Cardiac septum (tissue), 1 donor: ENCODE measurements at regions not wholly inside any gene's neighbourhood (a gene's known extent, or its start where the extent isn't known, plus 50 kb on each side); places are given as distances from the start of the nearest gene placed in this dataset.

Source experiments
- DNase-seq: peaks from one replicate; pipeline ENCODE4 v3.0.0-alpha.2; 2020; ENCODE audit warnings: low spot score
- intact Hi-C: fragments of 100-400 bp; cut with DNase I; formaldehyde crosslinking; loops from one replicate; pipeline ENCODE4 v1.14.0; 2022
- donor health status: DM: no; HTN: no; CAD: no.

DNA sequence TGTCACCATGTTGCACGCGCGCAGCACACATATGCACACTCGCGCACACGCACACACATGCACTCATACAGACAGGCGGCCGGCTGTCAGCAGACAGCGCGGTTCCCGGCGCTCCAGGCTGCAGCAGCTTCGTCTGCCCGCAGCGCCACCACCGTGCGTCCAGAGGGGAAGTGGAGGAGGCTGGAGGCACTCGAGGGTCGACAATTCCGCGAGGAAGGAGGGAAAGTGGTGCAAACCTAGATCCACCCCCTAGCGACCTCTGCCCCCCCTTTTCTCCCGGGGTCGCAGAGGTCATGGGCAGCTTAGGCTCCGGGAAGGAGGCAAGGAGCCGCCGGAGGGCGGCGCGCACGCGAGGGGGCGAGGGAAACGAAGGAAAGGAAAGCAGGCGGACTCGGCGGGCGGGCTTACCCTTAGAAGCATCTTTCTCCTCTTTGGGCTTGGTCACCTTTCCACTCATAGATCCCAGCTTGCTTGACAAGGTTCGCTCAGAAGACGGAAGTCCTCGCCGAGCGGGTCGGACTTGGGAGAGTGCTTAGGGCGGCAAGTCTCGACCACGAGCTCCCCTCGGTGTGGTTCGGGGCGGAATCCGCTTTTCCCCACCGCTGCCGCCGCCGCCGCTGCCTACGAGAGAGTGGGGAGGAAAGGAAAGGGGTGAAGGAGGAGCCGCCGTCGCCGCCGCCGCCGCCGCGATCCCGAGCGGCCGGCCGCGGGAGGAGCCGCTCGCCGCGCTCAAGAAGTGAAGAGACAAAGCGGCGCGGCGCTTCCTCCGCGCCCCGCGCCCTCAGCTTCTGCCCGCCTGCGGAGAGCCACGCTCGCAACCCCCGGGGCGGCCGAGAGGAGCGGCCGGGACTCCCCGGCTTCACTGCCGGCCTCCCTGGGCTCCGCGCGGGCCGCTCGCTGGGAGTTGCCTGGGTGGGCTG, 326.6 kb upstream of the F9 start:
- DNase-seq, result no peak
- intact Hi-C loops, result no loop called here

DNA sequence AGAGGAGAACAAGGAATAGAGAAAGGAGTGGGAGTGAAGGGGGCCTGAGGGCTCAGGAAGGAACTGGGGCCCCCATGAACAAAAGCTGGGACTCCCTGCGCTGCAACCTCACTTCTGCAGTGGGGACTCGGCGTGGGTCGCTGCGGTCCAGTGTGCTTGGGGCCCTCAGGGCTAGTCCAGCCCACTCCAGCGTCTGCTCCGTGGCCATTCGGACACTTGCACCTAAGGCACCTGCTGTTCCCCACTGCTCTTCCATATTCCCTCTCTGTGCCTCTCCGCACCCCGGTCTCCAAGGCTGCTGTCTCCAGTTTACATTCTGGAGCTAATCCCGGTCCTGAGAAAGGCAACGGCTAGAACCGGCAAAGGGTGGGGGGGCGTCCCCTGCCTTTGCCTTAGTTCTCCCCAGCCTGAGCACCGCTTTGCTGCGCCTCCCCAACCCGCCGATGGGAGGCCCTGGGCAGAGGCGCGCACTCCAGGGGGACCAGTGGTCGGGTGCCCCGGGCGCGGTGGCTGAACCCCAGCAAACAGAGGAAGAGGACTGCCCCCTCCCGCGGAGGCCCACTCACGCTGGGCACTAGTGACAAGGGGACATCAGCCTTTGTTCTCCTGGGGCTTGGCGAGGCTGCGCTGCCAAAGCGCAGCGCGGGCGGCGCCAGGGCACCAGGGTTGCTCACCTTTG, 327.7 kb upstream of the F9 start:
- intact Hi-C loops, result no loop called here
- no peak for DNase-seq

DNA sequence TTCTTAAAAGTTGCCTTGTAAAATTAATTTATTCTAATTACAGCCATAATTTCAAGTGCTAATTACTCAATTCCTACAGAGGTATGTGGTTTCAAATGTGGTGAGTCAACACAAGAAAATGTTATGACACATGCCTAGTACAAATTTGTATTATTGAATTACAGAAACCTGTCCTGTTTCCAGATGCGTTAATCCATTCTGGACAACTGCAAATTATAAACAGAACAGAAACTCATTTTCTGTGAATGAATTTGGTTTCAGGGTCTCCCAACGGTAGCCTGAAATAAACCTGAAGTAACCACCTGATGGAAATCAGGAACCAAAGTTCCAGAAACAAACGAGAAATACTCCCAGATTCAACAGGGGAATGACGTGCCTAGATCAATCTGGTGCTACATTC, 328.6 kb upstream of the F9 start:
- no peak for DNase-seq
- intact Hi-C loops, result no loop called here

DNA sequence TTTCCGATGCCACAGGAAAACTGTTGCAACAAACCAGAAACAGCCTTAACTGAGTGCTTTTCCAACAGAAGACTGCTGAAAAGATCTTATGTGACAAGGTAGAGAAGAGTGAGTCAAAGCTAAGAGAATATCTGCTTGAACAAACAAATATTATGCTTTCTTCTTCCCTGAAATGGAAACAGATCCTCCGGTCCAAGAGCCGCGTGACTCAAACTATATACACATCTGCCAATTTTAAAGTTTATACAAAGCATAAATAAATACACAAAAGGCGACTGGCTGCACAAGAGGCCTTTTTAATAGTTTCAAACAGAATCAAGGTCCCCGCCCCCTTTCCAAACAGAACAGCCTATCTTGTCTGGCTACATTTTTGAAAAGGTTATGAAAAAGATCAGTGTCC, 329.7 kb upstream of the F9 start:
- intact Hi-C loops, result no loop called here
- no peak for DNase-seq

DNA sequence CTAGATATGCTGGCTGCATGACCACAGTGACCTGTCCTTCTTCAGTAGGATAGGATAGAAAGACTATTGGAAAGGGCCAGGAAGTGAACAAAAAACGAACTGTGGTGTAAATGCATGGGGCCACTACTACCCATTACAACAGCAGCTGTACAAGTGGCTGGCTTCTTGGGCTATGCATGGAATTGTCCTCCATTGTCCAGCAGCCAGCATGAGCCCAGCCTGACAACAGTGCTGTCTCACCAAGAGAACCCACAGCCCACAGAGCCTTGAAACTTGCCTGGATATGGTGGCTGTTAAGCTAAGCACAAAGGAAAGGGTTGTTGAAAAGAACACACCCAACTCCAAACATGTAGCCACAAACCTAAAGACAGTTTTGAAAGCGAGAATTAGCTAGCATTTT, 330.2 kb upstream of the F9 start:
- no peak for DNase-seq
- intact Hi-C loops, result no loop called here

DNA sequence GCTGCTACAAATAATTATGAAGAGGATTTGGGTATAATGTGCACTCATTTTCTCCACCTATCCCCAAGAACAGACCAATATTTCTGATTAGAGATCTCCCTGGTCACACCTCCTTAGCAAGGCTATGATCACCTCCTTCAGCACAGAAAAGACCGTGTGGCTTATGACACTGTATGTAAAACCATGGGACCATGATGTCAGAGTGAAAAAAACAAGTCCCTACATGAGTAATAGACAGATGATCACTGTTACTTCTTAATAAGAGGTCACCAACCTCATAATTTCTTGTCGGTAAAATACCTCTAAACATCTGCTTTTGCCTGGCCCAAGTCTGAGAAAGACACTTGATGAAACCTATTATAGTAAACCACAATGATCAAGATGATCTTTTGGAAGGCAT, 330.6 kb upstream of the F9 start:
- intact Hi-C loops, result no loop called here
- no peak for DNase-seq

DNA sequence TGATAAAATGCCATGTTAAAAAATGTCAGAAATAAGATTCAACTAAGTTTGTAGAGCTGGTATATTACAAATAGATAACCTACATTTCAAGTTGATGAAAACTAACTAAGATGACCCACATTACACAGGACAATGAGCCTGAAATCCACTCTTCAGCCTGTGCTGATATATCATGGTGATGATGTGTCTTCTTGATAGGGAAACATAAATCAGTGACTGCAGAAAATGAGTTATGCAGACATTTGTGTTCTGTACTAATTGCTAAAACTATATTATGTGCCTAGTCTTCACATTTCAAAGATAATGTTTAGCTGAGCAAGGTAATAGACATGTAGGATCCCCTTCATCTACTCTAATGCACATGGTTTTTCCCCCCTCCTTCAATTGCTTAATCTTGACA, 331.6 kb upstream of the F9 start:
- no peak for DNase-seq
- intact Hi-C loops, result no loop called here

DNA sequence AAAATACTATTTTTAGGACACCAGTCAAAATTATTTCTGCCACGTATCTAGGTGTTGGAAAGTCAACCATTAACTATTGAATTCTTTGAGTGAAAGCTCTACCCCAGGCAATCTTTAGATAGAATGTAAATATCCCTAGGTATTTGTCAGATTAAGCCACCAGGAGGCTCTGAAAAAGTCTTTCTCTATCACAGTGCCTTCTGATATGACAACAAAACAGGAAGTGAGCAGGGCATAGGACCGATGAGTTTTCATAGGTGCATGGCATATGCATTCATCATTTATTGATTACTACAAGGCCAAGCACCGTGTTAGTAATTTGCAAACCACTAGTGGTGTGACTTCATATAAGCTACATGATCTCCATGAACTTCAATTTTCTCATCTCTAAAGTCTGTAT, 333.6 kb upstream of the F9 start:
- no peak for DNase-seq
- intact Hi-C loops, result no loop called here

DNA sequence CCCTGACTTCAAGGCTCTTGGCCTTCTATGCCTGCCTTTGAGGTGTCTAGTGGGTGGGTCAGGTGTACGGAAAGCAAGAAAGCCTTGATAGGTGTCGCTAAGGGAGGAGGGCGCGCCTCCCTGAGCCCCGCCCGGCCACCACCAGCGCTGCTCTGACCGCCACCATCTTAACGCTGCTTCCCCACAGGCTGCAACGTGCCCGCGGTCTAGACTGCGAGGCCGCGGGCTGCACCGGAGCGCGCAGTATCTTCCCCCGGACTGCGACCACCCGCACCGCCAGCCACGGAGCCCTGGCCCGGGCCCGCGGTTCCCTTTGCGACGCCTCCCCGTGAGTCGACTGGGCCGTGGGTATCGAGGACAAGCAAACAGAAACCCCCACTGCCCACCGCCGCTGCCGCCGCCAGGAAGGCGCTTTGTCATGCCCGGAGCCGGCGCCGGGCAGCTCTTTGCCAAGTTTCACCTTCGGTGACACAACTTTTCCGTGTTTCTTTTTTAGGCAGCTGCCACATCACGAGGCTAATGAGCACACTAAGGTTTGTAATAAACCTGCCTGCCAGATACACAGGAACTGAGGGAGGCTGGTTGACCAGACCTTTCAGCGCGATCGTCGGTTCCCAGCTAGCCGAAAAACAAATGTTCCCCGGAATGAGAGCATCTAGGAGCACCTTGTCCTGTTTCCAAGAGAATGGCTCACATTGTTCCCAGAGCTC, 335.8 kb upstream of the F9 start:
- intact Hi-C loops, result no loop called here

DNA sequence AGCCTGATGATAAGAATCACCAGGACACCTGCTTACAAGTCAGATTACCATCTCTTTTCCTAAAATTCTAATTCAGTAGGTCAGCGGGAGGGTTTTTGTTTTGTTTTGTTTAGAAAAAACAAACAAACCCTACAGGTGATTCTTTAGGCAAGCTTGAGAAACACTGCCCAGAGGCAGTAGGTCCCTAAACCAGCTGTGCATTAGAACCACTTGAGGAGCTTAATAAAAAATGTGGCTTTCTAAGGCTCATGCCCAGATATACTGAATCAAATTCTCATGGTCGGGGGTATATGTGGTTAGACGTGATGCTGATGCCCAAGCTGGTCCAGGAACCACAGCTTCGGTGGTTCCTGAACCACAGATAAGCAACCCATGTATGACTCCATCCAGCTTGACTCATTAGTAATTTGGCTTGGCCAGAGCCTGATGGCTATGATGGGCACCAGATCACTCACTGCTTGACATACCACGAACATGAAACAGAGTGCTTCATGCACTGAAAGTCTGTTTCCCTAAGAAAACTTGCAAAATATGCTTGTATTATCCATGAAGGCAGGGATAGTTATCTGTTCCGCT, 338.1 kb upstream of the F9 start:
- intact Hi-C loops, result no loop called here
- DNase-seq, result no peak

More for the DNA sequence above, 335.8 kb upstream of the F9 start:
- no peak for DNase-seq

DNA sequence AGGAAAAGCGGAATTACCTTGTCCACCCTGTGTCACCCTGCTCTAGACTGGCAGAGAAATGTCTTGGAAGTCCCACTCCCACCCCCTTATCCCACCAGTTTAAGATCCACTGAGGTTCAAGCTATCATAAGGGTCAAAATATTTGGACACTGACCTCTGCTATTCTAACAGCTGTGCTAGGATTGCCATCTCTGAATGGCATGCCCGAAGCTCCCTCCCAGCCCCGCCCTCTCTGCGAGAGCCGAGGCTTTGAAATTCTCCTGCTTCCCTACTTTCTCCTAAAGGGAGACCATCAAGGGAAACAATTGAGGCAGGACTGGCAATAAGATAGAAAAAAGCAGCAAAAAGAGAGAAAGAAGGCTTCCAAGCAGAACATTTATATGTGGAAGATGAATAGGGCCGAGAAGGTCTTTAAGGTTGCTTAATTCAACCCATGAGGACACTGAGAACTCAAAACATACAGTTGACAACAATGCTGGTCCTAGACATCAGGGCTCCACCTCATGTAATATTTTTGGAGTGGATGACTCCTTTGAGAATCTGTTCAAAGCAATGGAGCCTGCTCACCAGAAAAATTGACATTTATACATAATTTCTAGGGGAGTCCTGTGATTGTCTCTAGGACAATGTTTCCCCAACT, 338.7 kb upstream of the F9 start:
- no peak for DNase-seq
- intact Hi-C loops, result no loop called here

DNA sequence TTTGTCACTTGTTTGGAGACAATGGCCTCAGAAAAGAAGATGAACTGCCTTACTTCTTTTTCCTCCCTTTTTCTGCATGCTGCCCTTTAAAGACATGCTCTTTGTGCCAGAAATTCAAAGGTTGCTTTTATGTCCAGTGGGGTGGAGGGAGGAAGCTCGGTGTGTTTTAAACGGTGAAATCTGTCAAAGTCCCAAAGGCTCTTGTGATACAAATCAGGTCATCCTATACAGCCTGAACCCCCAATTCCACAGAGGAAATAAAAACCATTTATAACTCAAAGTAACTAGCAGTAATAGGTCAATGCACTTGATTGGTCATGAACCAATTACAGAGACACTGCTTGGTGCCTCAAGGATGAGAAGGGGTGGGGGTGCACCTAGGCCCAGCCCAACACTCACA, 339.3 kb upstream of the F9 start:
- no peak for DNase-seq
- intact Hi-C loops, result no loop called here

DNA sequence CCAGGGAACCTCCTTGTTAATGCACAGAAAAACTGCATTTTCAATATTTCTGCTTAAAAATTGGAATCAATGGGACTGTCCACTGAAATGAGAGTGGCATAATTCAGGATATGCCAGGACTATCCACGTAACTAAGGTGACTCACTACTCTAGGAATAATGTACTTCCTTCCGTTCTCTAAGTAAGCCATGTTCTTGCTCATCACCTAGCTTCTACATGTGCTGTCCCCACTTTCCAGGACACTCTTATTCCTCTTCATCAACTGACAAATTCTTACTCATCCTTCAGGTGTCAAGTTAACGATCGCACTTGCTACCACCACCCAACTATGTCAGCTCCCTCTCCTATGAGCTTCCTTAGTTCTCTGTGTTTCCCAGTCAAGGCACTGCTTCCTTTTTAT, 342.8 kb upstream of the F9 start:
- DNase-seq, result no peak
- intact Hi-C loops, result no loop called here

DNA sequence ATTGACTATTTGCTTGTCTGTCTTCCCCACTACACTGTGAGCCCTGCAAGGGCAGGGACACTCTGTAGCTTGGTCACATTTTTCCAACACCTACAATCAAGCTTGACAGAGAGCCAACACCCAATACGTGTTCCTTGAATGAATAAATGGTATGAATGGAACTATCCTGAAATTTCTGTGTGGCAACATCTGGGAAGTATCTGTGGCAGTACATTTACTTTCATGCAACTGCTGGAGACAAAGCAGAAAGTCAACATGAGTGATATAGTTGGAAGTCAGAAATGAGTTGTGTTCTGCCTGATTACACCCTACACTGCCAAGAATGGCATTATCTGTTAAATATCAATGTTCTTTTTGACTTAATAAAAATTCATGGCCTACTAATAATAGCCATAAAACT, 343.5 kb upstream of the F9 start:
- intact Hi-C loops, result no loop called here
- no peak for DNase-seq

DNA sequence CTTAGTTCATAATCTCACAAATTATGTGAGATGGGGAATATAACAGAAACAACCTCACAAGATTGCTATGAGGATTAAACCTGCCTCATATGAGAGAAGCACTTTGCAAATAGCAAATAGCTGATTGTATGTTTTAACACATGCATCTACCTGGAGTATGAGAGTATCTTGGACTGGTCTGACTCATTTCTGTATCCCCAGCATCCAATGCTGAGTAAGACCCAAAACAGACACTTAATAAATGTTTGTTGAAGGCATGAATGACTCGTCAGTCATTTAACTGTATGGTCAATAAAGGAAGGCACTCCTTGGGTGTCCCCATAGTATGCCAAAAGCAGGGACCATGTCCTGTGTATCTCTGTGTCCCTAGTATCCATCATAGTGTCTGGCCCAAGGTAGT, 350.9 kb upstream of the F9 start:
- DNase-seq, result no peak
- intact Hi-C loops, result no loop called here

DNA sequence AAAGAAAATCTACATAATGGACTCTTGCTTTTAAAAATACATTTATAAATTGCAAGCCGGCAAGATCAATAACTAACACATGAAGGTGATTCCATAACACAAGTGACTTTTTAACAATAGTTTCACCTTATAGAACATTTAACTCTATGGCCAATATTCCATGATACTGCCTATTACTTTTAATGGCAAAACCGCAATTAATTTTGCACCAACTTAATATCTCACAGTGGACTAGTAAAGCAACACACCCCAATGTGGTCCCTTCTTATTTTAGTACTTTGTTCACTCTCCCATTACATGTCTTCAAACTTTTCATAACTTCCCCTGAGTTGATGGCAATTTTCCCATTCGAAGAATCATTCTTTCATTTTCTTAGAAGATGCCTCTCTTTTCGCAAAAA, 351.6 kb upstream of the F9 start:
- no peak for DNase-seq
- intact Hi-C loops, result no loop called here

DNA sequence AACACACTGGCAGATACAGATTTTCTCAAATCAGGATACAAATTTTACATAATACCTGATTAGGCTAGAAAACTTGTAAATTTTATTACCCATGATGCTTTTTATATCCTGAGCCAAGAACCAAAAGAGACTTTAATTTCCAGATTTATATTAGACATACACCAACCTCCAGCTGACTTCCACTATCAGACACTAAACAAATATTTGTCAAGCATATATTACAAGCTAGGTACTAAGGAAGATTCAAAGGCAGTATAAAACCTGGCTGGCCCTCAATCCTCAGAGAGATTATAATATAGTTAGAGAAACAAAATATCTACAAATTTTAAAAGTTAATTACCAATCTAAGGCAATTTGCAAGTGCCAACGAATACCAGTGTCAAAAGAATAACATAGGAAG, 357.8 kb upstream of the F9 start:
- intact Hi-C loops, result no loop called here
- no peak for DNase-seq

DNA sequence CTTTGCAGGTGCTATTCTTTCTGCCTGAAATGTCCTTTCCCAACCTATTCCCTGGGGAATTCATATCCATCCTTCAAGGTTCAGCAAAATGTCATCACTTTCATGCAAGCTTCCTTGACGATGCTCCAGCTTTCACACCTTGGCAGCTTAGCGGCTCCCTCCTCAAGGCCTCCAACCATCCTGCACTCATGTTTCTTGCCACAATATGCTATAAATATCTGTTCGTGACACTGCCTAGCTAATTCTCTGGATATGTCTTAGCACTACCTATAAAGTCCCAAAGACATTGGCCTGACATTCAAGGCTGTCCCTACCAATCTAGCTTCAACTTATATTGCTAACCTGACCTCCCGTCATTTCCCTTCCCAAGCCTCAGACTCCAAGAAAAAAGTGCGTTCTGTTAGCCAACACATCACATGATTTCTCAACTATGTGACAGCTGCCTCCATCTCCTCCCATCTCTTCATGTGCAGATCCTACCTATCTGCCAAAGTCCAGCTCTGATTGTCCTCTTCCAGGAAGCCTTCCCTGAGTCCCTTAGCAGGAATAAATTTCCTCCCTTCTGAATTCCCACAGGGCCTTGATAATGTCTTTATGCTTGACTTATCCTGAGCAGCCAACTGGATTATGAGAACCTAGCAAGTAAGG, 359.9 kb upstream of the F9 start:
- intact Hi-C loops, result no loop called here
- DNase-seq, result no peak

DNA sequence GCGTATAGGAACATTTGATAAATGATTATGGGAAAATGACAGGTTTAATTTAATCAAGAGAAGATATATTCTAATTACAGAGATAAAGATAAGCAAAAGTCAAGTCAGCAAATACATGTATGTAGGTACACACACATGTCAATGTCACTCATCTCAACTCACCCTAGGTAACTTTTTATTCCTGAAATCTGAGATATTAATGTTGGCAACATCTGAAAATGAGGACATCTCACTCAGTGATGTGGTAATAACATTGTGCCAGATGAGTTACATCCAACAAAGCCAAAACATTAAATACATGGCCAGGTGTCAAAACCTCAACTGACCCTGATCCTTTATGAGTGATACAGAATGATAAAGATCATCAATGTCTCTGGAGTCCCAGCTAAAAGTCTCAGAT, 363.3 kb upstream of the F9 start:
- intact Hi-C loops, result no loop called here
- no peak for DNase-seq
